ENCODE measurements at regions not wholly inside any gene's neighbourhood (a gene's known extent, or its start where the extent isn't known, plus 50 kb on each side); places are given as distances from the start of the nearest gene placed in this dataset.

GRCh38 chr22:49099496-49100124 is 728.1 kb downstream of the BRD1 start:
- no peak overlapping the region for H3K27ac Mint-ChIP-seq
- H3K4me1 Mint-ChIP-seq: no peaks in the 10 kb centered on the region
- no peaks in the 10 kb centered on the region for H3K9me3 Mint-ChIP-seq
- no peak overlapping the region for H3K4me3 Mint-ChIP-seq
- ChIA-PET CTCF (no interaction called here), POLR2A (no interaction called here)
- peaks cover 3% of the 10 kb centered on the region for H3K27me3 Mint-ChIP-seq
- H3K36me3 Mint-ChIP-seq (ENCODE audit: low read depth): no peaks in the 10 kb centered on the region
- DNase-seq: no peak

GRCh38 chr22:49099089-49099488 is 728.6 kb downstream of the BRD1 start:
- CTCF ChIA-PET: no interaction called here
- no peaks in the 10 kb centered on the region for H3K27me3 Mint-ChIP-seq
- no peaks in the 10 kb centered on the region for H3K4me1 Mint-ChIP-seq
- H3K4me3 Mint-ChIP-seq: no peak overlapping the region
- H3K27ac Mint-ChIP-seq: no peak overlapping the region
- POLR2A ChIA-PET: no interaction called here
- H3K36me3 Mint-ChIP-seq (ENCODE audit: low read depth): no peaks in the 10 kb centered on the region
- no peaks in the 10 kb centered on the region for H3K9me3 Mint-ChIP-seq
- no peak for DNase-seq

GRCh38 chr22:49097966-49098365 is 729.7 kb downstream of the BRD1 start:
- ChIA-PET POLR2A (no interaction called here), CTCF (no interaction called here)
- Mint-ChIP-seq H3K27me3 (no peaks in the 10 kb centered on the region), H3K4me1 (no peaks in the 10 kb centered on the region), H3K9me3 (no peaks in the 10 kb centered on the region), H3K4me3 (no peak overlapping the region), H3K36me3 (ENCODE audit: low read depth) (no peaks in the 10 kb centered on the region), H3K27ac (no peak overlapping the region)
- no peak for DNase-seq

- H3K36me3 Mint-ChIP-seq (ENCODE audit: low read depth): no peaks in the 10 kb centered on the region
- no peaks in the 10 kb centered on the region for H3K4me1 Mint-ChIP-seq
- H3K27me3 Mint-ChIP-seq: no peaks in the 10 kb centered on the region
- H3K9me3 Mint-ChIP-seq: no peaks in the 10 kb centered on the region
- H3K4me3 Mint-ChIP-seq: no peak overlapping the region
- ChIA-PET CTCF (no interaction called here), POLR2A (no interaction called here)
- DNase-seq: no peak
- no peak overlapping the region for H3K27ac Mint-ChIP-seq
Measured at GRCh38 chr22:49097171-49097925, 730.3 kb downstream of the BRD1 start.

- Mint-ChIP-seq H3K4me1 (no peaks in the 10 kb centered on the region), H3K27me3 (no peaks in the 10 kb centered on the region), H3K36me3 (ENCODE audit: low read depth) (no peaks in the 10 kb centered on the region), H3K27ac (no peak overlapping the region), H3K9me3 (no peaks in the 10 kb centered on the region), H3K4me3 (no peak overlapping the region)
- ChIA-PET POLR2A (no interaction called here), CTCF (no interaction called here)
- DNase-seq: no peak
Measured at GRCh38 chr22:49096476-49096875, 731.2 kb downstream of the BRD1 start.

GRCh38 chr22:49095366-49095765 is 732.3 kb downstream of the BRD1 start:
- ChIA-PET CTCF (no interaction called here), POLR2A (no interaction called here)
- Mint-ChIP-seq H3K4me3 (no peak overlapping the region), H3K27me3 (no peaks in the 10 kb centered on the region), H3K27ac (no peak overlapping the region), H3K36me3 (ENCODE audit: low read depth) (no peaks in the 10 kb centered on the region), H3K9me3 (no peaks in the 10 kb centered on the region), H3K4me1 (no peaks in the 10 kb centered on the region)
- DNase-seq: no peak

GRCh38 chr22:49094858-49095257 is 732.8 kb downstream of the BRD1 start:
- ChIA-PET CTCF (no interaction called here), POLR2A (no interaction called here)
- Mint-ChIP-seq H3K36me3 (ENCODE audit: low read depth) (no peaks in the 10 kb centered on the region), H3K4me1 (no peaks in the 10 kb centered on the region), H3K9me3 (no peaks in the 10 kb centered on the region), H3K4me3 (no peak overlapping the region), H3K27ac (no peak overlapping the region), H3K27me3 (no peaks in the 10 kb centered on the region)
- no peak for DNase-seq

GRCh38 chr22:49094151-49094550 is 733.5 kb downstream of the BRD1 start:
- POLR2A ChIA-PET: no interaction called here
- no peaks in the 10 kb centered on the region for H3K27me3 Mint-ChIP-seq
- no peak for DNase-seq
- H3K9me3 Mint-ChIP-seq: no peaks in the 10 kb centered on the region
- H3K4me3 Mint-ChIP-seq: no peak overlapping the region
- CTCF ChIA-PET: no interaction called here
- H3K27ac Mint-ChIP-seq: no peak overlapping the region
- H3K36me3 Mint-ChIP-seq (ENCODE audit: low read depth): no peaks in the 10 kb centered on the region
- no peaks in the 10 kb centered on the region for H3K4me1 Mint-ChIP-seq

GRCh38 chr22:49093192-49093880 is 734.3 kb downstream of the BRD1 start:
- no peak for DNase-seq
- H3K27ac Mint-ChIP-seq: no peak overlapping the region
- no peaks in the 10 kb centered on the region for H3K9me3 Mint-ChIP-seq
- no peak overlapping the region for H3K4me3 Mint-ChIP-seq
- no peaks in the 10 kb centered on the region for H3K27me3 Mint-ChIP-seq
- ChIA-PET CTCF (interaction anchor here (0.6 kb wide), 1 partner anchor 363 kb away, joined by 3 read pairs; no protein-coding TSS in a partner anchor), POLR2A (no interaction called here)
- no peaks in the 10 kb centered on the region for H3K36me3 Mint-ChIP-seq (ENCODE audit: low read depth)
- H3K4me1 Mint-ChIP-seq: no peaks in the 10 kb centered on the region

- CTCF ChIA-PET: no interaction called here
- Mint-ChIP-seq H3K9me3 (no peaks in the 10 kb centered on the region), H3K27me3 (no peaks in the 10 kb centered on the region), H3K36me3 (ENCODE audit: low read depth) (no peaks in the 10 kb centered on the region), H3K27ac (no peak overlapping the region), H3K4me3 (no peak overlapping the region), H3K4me1 (no peaks in the 10 kb centered on the region)
- DNase-seq: no peak
- POLR2A ChIA-PET: no interaction called here
Measured at GRCh38 chr22:49092716-49093115, 735.0 kb downstream of the BRD1 start.

- DNase-seq: no peak
- Mint-ChIP-seq H3K9me3 (no peaks in the 10 kb centered on the region), H3K36me3 (ENCODE audit: low read depth) (no peaks in the 10 kb centered on the region), H3K4me3 (no peak overlapping the region), H3K27ac (no peak overlapping the region), H3K27me3 (no peaks in the 10 kb centered on the region), H3K4me1 (no peaks in the 10 kb centered on the region)
- CTCF ChIA-PET: no interaction called here
- POLR2A ChIA-PET: no interaction called here
Measured at GRCh38 chr22:49091917-49092545, 735.6 kb downstream of the BRD1 start.

- CTCF ChIA-PET: no interaction called here
- no peaks in the 10 kb centered on the region for H3K9me3 Mint-ChIP-seq
- no peaks in the 10 kb centered on the region for H3K27me3 Mint-ChIP-seq
- no peaks in the 10 kb centered on the region for H3K4me1 Mint-ChIP-seq
- POLR2A ChIA-PET: no interaction called here
- no peaks in the 10 kb centered on the region for H3K36me3 Mint-ChIP-seq (ENCODE audit: low read depth)
- H3K27ac Mint-ChIP-seq: no peak overlapping the region
- H3K4me3 Mint-ChIP-seq: no peak overlapping the region
- no peak for DNase-seq
Measured at GRCh38 chr22:49091451-49091850, 736.2 kb downstream of the BRD1 start.

GRCh38 chr22:49090853-49091135 is 736.9 kb downstream of the BRD1 start:
- Mint-ChIP-seq H3K27ac (no peak overlapping the region), H3K36me3 (ENCODE audit: low read depth) (no peaks in the 10 kb centered on the region), H3K4me1 (no peaks in the 10 kb centered on the region), H3K9me3 (no peaks in the 10 kb centered on the region), H3K4me3 (no peak overlapping the region), H3K27me3 (no peaks in the 10 kb centered on the region)
- ChIA-PET POLR2A (no interaction called here), CTCF (interaction anchor here (0.6 kb wide), 1 partner anchor 273 kb away, joined by 3 read pairs; no protein-coding TSS in a partner anchor)
- DNase-seq: no peak

Measured in activated CD4-positive, alpha-beta T cell treated with anti-CD3 and anti-CD28 coated beads, Interleukin-2, amount 10 ng/mL, durations not matched to agents 7 days and 5 days (primary cell).